AG04449 (cell line): ENCODE measurements at regions not wholly inside any gene's neighbourhood (a gene's known extent, or its start where the extent isn't known, plus 50 kb on each side); places are given as distances from the start of the nearest gene placed in this dataset.

ENCODE experiments used
- CTCF ChIA-PET: fragments of 350-600 bp; formaldehyde crosslinking; extraction: SDS; loops from one replicate; lab custom pipeline; 2021; ENCODE audit warnings: antibody characterized with exemption; lab: Yijun Ruan, JAX
- POLR2A ChIA-PET: fragments of 400-600, 350-600 bp; formaldehyde crosslinking; extraction: SDS; loops from one replicate; lab custom pipeline; 2020; ENCODE audit warnings: antibody characterized with exemption, inconsistent platforms; lab: Yijun Ruan, JAX
- DNase-seq: peaks from one replicate; pipeline ENCODE4 v3.0.0-alpha.2; 2010; ENCODE audit warnings: low read depth, low spot score
- H3K4me3 ChIP-seq: 2 replicates; pipeline ENCODE4 v1.5.1; 2011; ENCODE audit warnings: low read depth, mild to moderate bottlenecking, control low read depth, low read length
- CTCF ChIP-seq: IDR thresholded peaks from one replicate; pipeline ENCODE4 v1.5.1; 2011; ENCODE audit warnings: mild to moderate bottlenecking, moderate library complexity, low read length, control low read depth, inconsistent platforms; ENCODE audit not compliant: insufficient read depth; ENCODE audit errors: missing control alignments

- CTCF ChIA-PET: no interaction called here
These were observed 437.2 kb upstream of the NRXN1 start for GRCh38 chr2:51469102-51469501.

GRCh38 chr2:51465326-51465725 is 433.4 kb upstream of the NRXN1 start:
- ChIA-PET POLR2A (no interaction called here), CTCF (no interaction called here)
- no peak for TF ChIP-seq CTCF

More at GRCh38 chr2:51469102-51469501, 437.2 kb upstream of the NRXN1 start:
- TF ChIP-seq CTCF: no peak
- POLR2A ChIA-PET: no interaction called here
- DNase-seq: no peak
- H3K4me3 ChIP-seq: no peak overlapping the region

GRCh38 chr2:51454177-51454576 is 422.2 kb upstream of the NRXN1 start:
- DNase-seq: no peak
- CTCF ChIA-PET: no interaction called here
- no peak overlapping the region for H3K4me3 ChIP-seq
- POLR2A ChIA-PET: no interaction called here
- TF ChIP-seq CTCF: no peak

More at GRCh38 chr2:51465326-51465725, 433.4 kb upstream of the NRXN1 start:
- DNase-seq: no peak
- H3K4me3 ChIP-seq: no peak overlapping the region

- TF ChIP-seq CTCF: no peak
- POLR2A ChIA-PET: no interaction called here
- no peak for DNase-seq
- H3K4me3 ChIP-seq: no peak overlapping the region
- CTCF ChIA-PET: no interaction called here
These were observed 417.0 kb upstream of the NRXN1 start for GRCh38 chr2:51448911-51449310.

- ChIA-PET POLR2A (no interaction called here), CTCF (no interaction called here)
- DNase-seq: no peak
- H3K4me3 ChIP-seq: no peak overlapping the region
- no peak for TF ChIP-seq CTCF
These were observed 409.9 kb upstream of the NRXN1 start for GRCh38 chr2:51441786-51442185.

- CTCF ChIA-PET: no interaction called here
- no peak overlapping the region for H3K4me3 ChIP-seq
- no peak for DNase-seq
- POLR2A ChIA-PET: no interaction called here
- TF ChIP-seq CTCF: peak; percentile 11
These were observed 392.5 kb upstream of the NRXN1 start for GRCh38 chr2:51424418-51424817.
